ENCODE measurements at regions not wholly inside any gene's neighbourhood (a gene's known extent, or its start where the extent isn't known, plus 50 kb on each side); places are given as distances from the start of the nearest gene placed in this dataset.

GRCh38 chr9:85249313-85249621 lies 492.5 kb downstream of the AGTPBP1 start:
- DNase-seq, result no peak

- DNase-seq, result no peak
These were observed 493.0 kb downstream of the AGTPBP1 start for GRCh38 chr9:85248514-85249312.

- DNase-seq, result no peak
These were observed 495.2 kb downstream of the AGTPBP1 start for GRCh38 chr9:85246541-85246940.

- no peak for DNase-seq
These were observed 496.9 kb downstream of the AGTPBP1 start for GRCh38 chr9:85244856-85245255.

GRCh38 chr9:85243977-85244376 lies 497.8 kb downstream of the AGTPBP1 start:
- no peak for DNase-seq

- DNase-seq, result no peak
These were observed 504.3 kb downstream of the AGTPBP1 start for GRCh38 chr9:85237478-85237877.

- no peak for DNase-seq
These were observed 511.7 kb downstream of the AGTPBP1 start for GRCh38 chr9:85230081-85230480.

GRCh38 chr9:85228111-85228855 lies 513.5 kb downstream of the AGTPBP1 start:
- no peak for DNase-seq

GRCh38 chr9:85225180-85225579 lies 516.6 kb downstream of the AGTPBP1 start:
- no peak for DNase-seq

- DNase-seq, result no peak
These were observed 517.0 kb downstream of the AGTPBP1 start for GRCh38 chr9:85224729-85225128.

- no peak for DNase-seq
These were observed 517.5 kb downstream of the AGTPBP1 start for GRCh38 chr9:85224301-85224700.

GRCh38 chr9:85223506-85224125 lies 518.1 kb downstream of the AGTPBP1 start:
- DNase-seq, result no peak

- DNase-seq, result no peak
These were observed 525.2 kb downstream of the AGTPBP1 start for GRCh38 chr9:85216601-85217000.

GRCh38 chr9:85215961-85216360 lies 525.8 kb downstream of the AGTPBP1 start:
- no peak for DNase-seq

- DNase-seq, result no peak
These were observed 526.3 kb downstream of the AGTPBP1 start for GRCh38 chr9:85215416-85215815.

GRCh38 chr9:85213650-85214607 lies 527.8 kb downstream of the AGTPBP1 start:
- DNase-seq, result no peak

GRCh38 chr9:85212887-85213286 lies 528.9 kb downstream of the AGTPBP1 start:
- peak; percentile 41 for DNase-seq

- no peak for DNase-seq
These were observed 529.5 kb downstream of the AGTPBP1 start for GRCh38 chr9:85212209-85212608.

GRCh38 chr9:85208666-85209065 lies 533.1 kb downstream of the AGTPBP1 start:
- DNase-seq, result no peak

GRCh38 chr9:85204176-85204575 lies 534.6 kb downstream of the NTRK2 start:
- no peak for DNase-seq

- DNase-seq, result no peak
These were observed 533.1 kb downstream of the NTRK2 start for GRCh38 chr9:85202596-85202995.

- DNase-seq, result no peak
These were observed 531.3 kb downstream of the NTRK2 start for GRCh38 chr9:85200726-85201404.
